GM06990 (cell line): ENCODE measurements at regions not wholly inside any gene's neighbourhood (a gene's known extent, or its start where the extent isn't known, plus 50 kb on each side); places are given as distances from the start of the nearest gene placed in this dataset.

Experiments
- DNase-seq: peaks from one replicate; pipeline ENCODE4 v3.0.0-alpha.2; 2011; ENCODE audit not compliant: insufficient read length; ENCODE audit errors: extremely low read depth
- H3K27me3 ChIP-seq: replicated peaks from 2 replicates; pipeline ENCODE4 v1.6.0; 2011; ENCODE audit warnings: low read length; ENCODE audit not compliant: control insufficient read depth, insufficient read depth
- H3K36me3 ChIP-seq: 2 replicates; pipeline ENCODE4 v1.5.1; 2011; ENCODE audit warnings: low read length; ENCODE audit not compliant: control insufficient read depth, insufficient read depth
- H3K4me3 ChIP-seq: replicated peaks from 2 replicates; pipeline ENCODE4 v1.5.1; 2011; ENCODE audit warnings: low read depth, mild to moderate bottlenecking, control low read depth, low read length
- TF ChIP-seq, protein P1 (sequence below): IDR thresholded peaks from 2 replicates; pipeline ENCODE4 v1.5.1; 2011; ENCODE audit warnings: low read length, control low read depth, mild to moderate bottlenecking, inconsistent platforms; ENCODE audit not compliant: insufficient read depth, poor library complexity, severe bottlenecking

DNA sequence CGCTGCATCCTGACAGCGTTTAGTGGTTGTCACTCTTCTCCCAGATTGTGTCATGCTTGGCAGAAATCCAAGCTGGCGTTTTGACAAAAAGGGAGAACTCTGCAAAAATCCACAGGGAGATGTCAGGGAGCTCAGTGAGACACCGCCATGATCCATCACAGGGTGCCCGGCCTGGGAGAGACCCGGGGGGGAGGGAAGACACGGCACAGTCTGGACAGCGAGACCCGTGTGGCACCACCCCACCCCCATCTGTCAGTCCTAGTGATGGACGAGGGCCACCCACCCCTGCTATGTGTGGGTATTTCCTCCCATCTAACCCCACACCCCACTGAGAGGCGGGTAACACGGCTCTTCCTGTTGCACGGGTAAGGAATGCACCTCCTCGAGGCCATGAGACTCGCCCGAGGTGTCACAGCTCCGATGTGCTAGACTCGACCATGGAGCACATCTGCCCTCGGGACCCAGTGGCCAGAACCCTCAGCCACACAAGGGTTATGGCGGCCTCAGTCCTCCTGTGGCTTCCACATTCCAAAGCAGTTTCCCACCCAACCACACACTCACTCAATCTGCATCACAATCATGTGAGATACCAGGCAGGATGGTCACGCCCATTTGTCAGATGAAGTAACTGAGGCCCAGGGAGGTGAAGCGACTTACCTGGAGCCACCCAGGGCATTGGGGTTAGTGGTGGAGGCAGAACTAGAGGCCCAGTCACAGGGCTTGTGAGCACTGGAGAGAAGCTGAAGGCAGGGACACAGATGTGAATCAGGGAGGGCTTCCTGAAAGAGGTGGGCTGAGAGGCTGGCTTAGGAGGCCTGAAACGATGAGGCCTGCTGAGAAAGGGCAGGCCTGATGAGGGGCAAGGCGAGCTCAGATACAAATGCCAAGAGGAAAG is 688.5 kb downstream of the MATN1 start:
- Histone ChIP-seq H3K27me3 (no peaks in the 10 kb centered on the region), H3K4me3 (no peak overlapping the region), H3K36me3 (no peaks in the 10 kb centered on the region)
- TF ChIP-seq, protein P1, sequence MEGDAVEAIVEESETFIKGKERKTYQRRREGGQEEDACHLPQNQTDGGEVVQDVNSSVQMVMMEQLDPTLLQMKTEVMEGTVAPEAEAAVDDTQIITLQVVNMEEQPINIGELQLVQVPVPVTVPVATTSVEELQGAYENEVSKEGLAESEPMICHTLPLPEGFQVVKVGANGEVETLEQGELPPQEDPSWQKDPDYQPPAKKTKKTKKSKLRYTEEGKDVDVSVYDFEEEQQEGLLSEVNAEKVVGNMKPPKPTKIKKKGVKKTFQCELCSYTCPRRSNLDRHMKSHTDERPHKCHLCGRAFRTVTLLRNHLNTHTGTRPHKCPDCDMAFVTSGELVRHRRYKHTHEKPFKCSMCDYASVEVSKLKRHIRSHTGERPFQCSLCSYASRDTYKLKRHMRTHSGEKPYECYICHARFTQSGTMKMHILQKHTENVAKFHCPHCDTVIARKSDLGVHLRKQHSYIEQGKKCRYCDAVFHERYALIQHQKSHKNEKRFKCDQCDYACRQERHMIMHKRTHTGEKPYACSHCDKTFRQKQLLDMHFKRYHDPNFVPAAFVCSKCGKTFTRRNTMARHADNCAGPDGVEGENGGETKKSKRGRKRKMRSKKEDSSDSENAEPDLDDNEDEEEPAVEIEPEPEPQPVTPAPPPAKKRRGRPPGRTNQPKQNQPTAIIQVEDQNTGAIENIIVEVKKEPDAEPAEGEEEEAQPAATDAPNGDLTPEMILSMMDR: no peak
- no peak for DNase-seq

DNA sequence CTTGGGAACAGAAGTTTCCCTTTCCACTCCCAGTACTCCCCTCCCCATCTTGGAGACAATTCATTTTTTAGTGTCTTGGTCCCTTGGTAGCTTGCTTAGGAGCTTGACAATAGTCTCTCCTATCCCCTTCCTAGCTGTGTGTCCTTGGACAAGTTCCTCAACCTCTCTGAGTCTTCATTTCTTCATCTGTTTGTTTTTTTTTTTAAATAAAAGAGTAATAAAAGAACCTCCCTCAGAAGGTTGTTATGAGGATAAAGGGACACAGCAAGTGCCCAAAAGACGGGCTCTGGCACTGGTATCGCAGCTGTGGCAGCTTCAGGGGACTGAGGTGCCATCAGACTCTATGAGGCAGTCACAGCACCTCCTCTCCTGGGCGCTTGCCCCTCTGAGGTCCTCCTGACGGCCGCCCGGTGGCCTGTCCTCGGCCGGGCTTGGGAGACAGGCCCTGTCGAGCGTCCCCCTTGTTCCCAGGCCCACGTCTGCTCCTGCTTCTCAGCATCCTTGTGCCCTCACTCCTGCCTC is 689.2 kb downstream of the MATN1 start:
- no peaks in the 10 kb centered on the region for H3K27me3 ChIP-seq
- no peaks in the 10 kb centered on the region for H3K36me3 ChIP-seq
- no peak for DNase-seq
- H3K4me3 ChIP-seq: no peak overlapping the region
- TF ChIP-seq, protein P1: no peak

DNA sequence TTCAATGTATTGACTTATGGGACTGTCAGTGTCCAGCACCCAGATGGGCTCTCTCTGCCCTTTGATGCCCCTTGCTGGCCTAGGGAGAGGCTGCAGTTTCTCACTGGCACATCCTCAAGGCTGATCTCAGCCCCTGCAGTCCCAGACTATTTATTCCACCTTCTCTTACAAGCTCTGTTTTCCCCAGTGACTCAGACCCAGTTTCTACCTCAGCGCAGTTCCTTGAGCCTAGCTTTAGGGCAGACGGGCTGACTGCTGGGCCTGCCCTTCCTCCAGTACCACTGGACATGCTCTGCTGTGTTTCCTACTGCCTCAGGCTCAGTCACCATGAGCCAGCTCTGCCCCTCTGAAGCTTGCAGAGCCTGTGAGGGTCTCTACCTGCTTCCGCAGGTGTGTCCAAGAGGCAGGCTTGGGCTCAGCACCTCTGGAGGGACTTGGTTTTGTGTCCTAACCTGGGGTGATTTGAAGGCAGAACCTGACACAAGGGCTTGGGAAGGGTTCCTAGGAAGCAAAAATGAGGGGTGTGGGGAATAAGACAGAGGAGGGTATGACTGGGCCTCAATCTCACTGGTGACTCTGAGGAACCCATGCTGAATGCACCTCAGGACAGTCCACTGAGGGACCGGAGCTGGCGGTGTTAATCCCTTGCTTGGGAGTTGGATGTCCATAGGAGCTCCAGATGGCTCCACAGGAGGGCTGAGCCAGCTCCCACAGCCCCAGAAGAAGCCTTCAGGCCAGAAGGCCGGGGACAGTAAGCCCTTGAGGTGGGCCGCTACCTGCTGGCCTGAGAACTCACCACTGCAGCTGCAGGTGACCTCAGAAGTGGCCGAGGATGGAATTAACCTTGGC is 689.9 kb downstream of the MATN1 start:
- H3K36me3 ChIP-seq: no peaks in the 10 kb centered on the region
- no peaks in the 10 kb centered on the region for H3K27me3 ChIP-seq
- TF ChIP-seq, protein P1: no peak
- no peak for DNase-seq
- no peak overlapping the region for H3K4me3 ChIP-seq

DNA sequence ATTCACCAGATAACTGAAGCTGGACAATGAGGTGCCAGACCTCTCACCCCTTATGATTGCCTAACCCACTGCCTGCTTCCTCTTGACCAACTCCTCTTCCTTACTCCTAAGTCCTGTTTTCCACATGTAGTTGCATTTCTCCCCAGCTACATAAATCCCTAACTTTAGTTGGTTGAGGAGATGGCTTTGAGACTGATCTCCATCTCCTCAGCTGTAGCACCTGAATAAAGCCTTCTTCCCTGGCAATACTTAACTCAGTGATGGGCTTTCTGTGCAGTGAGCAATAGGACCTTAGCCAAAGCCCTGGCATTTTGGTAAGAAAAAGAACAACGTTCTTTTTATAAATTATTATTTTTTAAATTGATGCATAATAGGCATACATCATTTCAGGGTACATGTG is 691.1 kb downstream of the MATN1 start:
- Histone ChIP-seq H3K36me3 (no peaks in the 10 kb centered on the region), H3K27me3 (no peaks in the 10 kb centered on the region), H3K4me3 (no peak overlapping the region)
- DNase-seq: no peak
- TF ChIP-seq, protein P1: no peak

DNA sequence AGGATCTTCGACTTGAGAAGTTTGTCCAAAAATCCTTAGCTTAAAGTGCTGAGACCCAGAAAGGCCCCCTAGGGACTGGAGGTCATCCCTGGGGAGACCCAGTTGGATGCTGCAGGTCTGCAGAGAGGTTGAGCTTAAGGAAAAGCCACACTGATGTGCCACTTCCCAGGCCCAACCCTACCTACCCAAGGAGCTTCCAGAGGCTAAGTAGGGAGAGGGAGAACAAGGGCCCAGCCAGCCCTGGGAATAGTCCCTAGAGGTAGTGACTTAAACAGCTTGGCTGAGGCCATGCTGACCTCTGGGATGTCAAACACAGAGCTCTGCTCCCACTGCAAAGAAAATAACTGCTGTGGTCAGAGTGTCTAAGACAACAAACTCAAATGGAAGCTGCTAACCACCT is 693.7 kb downstream of the MATN1 start:
- no peaks in the 10 kb centered on the region for H3K27me3 ChIP-seq
- DNase-seq: no peak
- no peaks in the 10 kb centered on the region for H3K36me3 ChIP-seq
- TF ChIP-seq, protein P1: no peak
- no peak overlapping the region for H3K4me3 ChIP-seq
